Spinal cord (tissue), 9 donors: ENCODE measurements at regions not wholly inside any gene's neighbourhood (a gene's known extent, or its start where the extent isn't known, plus 50 kb on each side); places are given as distances from the start of the nearest gene placed in this dataset.
"Not testable (repeated sequence)": the region's sequence is repeated elsewhere in the genome, so short reads cannot be mapped to it uniquely, and the experiment has no call there.

ENCODE experiments used
- DNase-seq, 6 donors: peaks; one replicate each; pipeline versions ENCODE4 v3.0.0 to v3.0.0-alpha.2; 2013 to 2015; ENCODE audit warnings: low spot score in 6 of 6, low read depth in 4 of 6
- H3K27ac ChIP-seq: one replicate; pipeline ENCODE4 v1.5.1; 2013; ENCODE audit warnings: low read depth, low read length, control low read depth
- H3K27me3 ChIP-seq: one replicate; pipeline ENCODE4 v1.6.1; 2013; ENCODE audit warnings: low read length; ENCODE audit not compliant: control insufficient read depth, insufficient read depth
- H3K36me3 ChIP-seq: one replicate; pipeline ENCODE4 v1.6.1; 2013; ENCODE audit warnings: low read length; ENCODE audit not compliant: control insufficient read depth, insufficient read depth
- H3K4me1 ChIP-seq: one replicate; pipeline ENCODE4 v1.6.1; 2013; ENCODE audit warnings: low read length; ENCODE audit not compliant: control insufficient read depth, insufficient read depth
- H3K4me3 ChIP-seq: one replicate; pipeline ENCODE4 v1.5.1; 2013; ENCODE audit warnings: low read depth, low read length, control low read depth
- H3K9me3 ChIP-seq: one replicate; pipeline ENCODE4 v1.6.1; 2013; ENCODE audit warnings: low read length; ENCODE audit not compliant: control insufficient read depth, insufficient read depth
- WGBS: methylation state at CpG from one replicate; pipeline ENCODE4 v1.1.5; 2013; ENCODE audit warnings: missing lambda C conversion rate; ENCODE audit not compliant: insufficient coverage; 5-methylcytosine and 5-hydroxymethylcytosine counted together
- donor health status: healthy.

GRCh38 chr18:71329114-71329513, 1040.3 kb downstream of the SOCS6 start:
- Histone ChIP-seq H3K27me3 (no peaks in the 10 kb centered on the region), H3K4me1 (no peaks in the 10 kb centered on the region), H3K27ac (no peak overlapping the region), H3K9me3 (no peaks in the 10 kb centered on the region), H3K36me3 (no peaks in the 10 kb centered on the region), H3K4me3 (no peak overlapping the region)
- peak in 1 of 6 donors; percentile 74 for DNase-seq
- no CpG with 5 or more reads among the region's 3 CpGs for WGBS

DNA sequence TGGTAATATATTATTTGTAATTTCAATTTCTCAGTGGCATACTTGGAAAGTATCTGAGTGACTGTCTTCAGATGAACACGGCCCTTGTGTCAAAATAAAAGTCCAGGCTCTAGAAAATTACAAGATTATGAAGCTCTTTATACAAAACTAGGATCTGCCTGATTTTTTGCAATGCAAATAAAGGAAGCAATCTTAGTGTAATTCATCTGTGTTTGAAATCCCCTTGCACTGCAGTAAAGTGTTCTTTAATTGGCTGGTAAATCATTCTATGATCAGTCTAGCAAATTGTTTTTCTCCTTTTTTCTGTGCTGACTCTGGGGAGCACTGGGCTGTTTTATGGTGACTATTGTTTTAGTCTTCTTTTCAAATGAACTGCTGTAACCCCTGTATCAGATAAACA, 1039.0 kb downstream of the SOCS6 start:
- Histone ChIP-seq H3K27ac (no peak overlapping the region), H3K9me3 (no peaks in the 10 kb centered on the region), H3K4me1 (no peaks in the 10 kb centered on the region), H3K4me3 (no peak overlapping the region), H3K27me3 (no peaks in the 10 kb centered on the region), H3K36me3 (no peaks in the 10 kb centered on the region)
- DNase-seq, result peak in 2 of 6 donors; percentile 55 to 79
- no CpG with 5 or more reads among the region's 1 CpG for WGBS

DNA sequence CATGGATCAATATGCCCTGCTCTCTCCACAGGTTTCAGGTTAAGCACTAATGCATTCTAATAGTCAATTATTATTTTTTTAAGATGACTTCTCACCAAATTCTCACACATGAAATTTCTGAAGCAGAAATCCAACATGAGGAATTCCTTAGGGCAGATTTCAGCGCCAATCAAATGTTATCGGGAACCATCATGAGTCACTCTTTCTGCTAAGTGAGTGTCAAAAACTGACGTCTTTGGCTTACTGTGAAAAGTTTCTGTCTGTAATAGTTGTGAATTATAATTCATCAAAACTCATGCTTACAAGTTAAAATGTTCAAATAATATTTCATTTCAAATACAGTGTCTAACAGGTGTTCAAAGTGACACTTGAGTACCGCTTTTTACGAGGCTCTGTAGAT, 1038.6 kb downstream of the SOCS6 start:
- DNase-seq, result no peak
- H3K4me3 ChIP-seq, result no peak overlapping the region
- H3K4me1 ChIP-seq, result no peaks in the 10 kb centered on the region
- no CpG with 5 or more reads among the region's 5 CpGs for WGBS
- no peaks in the 10 kb centered on the region for H3K9me3 ChIP-seq
- no peaks in the 10 kb centered on the region for H3K27me3 ChIP-seq
- H3K36me3 ChIP-seq, result no peaks in the 10 kb centered on the region
- no peak overlapping the region for H3K27ac ChIP-seq

DNA sequence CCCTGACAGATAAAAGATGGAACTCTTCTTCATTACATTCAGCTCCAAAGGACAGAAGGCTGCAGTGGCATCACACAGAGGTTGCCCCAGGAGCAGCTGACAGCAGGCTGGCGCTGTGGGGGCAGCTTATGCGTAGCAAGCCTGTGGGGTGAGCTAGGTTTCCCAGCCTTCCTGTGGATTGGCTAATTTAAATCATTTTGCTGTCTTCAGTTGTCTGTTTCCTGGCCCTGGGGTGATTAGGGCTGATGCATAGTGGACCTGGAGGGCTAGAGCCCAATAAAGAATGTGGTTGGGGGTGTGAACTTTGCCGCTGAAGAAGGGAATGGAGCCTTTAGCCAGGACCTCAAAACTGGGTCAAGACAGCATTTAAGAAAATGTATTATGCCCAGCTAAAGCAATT, 1038.0 kb downstream of the SOCS6 start:
- Histone ChIP-seq H3K27ac (no peak overlapping the region), H3K4me3 (no peak overlapping the region), H3K36me3 (no peaks in the 10 kb centered on the region), H3K27me3 (no peaks in the 10 kb centered on the region), H3K4me1 (no peaks in the 10 kb centered on the region), H3K9me3 (no peaks in the 10 kb centered on the region)
- DNase-seq, result no peak
- WGBS, result 79% methylated on average over 2 of the region's 3 CpGs

- Histone ChIP-seq H3K27ac (no peak overlapping the region), H3K9me3 (no peaks in the 10 kb centered on the region), H3K36me3 (no peaks in the 10 kb centered on the region), H3K4me3 (no peak overlapping the region), H3K4me1 (no peaks in the 10 kb centered on the region), H3K27me3 (no peaks in the 10 kb centered on the region)
- DNase-seq, result no peak
- 60% methylated on average over 1 of the region's 1 CpG for WGBS
These were observed 1035.5 kb downstream of the SOCS6 start for GRCh38 chr18:71324356-71324755.

GRCh38 chr18:71322201-71322600, 1033.4 kb downstream of the SOCS6 start:
- peak in 1 of 6 donors; percentile 12 for DNase-seq
- Histone ChIP-seq H3K9me3 (no peaks in the 10 kb centered on the region), H3K27me3 (no peaks in the 10 kb centered on the region), H3K4me1 (no peaks in the 10 kb centered on the region), H3K27ac (no peak overlapping the region), H3K36me3 (no peaks in the 10 kb centered on the region), H3K4me3 (no peak overlapping the region)
- WGBS, result no CpG with 5 or more reads among the region's 3 CpGs

GRCh38 chr18:71321319-71321718, 1032.5 kb downstream of the SOCS6 start:
- 100% methylated on average over 2 of the region's 3 CpGs for WGBS
- DNase-seq, result no peak
- H3K27me3 ChIP-seq, result no peaks in the 10 kb centered on the region
- H3K4me1 ChIP-seq, result no peaks in the 10 kb centered on the region
- no peak overlapping the region for H3K4me3 ChIP-seq
- no peaks in the 10 kb centered on the region for H3K9me3 ChIP-seq
- H3K36me3 ChIP-seq, result no peaks in the 10 kb centered on the region
- no peak overlapping the region for H3K27ac ChIP-seq

GRCh38 chr18:71304856-71305255, 1016.0 kb downstream of the SOCS6 start:
- H3K9me3 ChIP-seq, result no peaks in the 10 kb centered on the region
- DNase-seq, result no peak
- H3K27ac ChIP-seq, result no peak overlapping the region
- no peak overlapping the region for H3K4me3 ChIP-seq
- H3K27me3 ChIP-seq, result no peaks in the 10 kb centered on the region
- no peaks in the 10 kb centered on the region for H3K4me1 ChIP-seq
- WGBS, result 40% methylated on average over 1 of the region's 2 CpGs
- no peaks in the 10 kb centered on the region for H3K36me3 ChIP-seq

DNA sequence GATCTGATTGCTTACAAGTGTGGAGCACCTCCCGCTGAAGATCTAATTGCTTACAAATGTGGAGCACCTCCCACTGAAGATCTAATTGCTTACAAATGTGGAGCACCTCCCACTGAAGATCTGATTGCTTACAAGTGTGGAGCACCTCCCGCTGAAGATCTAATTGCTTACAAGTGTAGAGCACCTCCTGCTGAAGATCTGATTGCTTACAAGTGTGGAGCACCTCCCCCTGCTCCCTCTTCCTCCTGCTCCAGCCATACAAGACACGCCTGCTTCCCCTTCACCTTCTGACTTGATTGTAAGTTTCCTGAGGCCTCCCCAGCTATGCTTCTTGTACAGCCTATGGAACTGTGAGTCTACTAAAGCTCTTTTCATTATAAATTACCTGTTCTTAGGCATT, 1014.9 kb downstream of the SOCS6 start:
- not testable (repeated sequence) for H3K27ac ChIP-seq, H3K4me1 ChIP-seq, H3K9me3 ChIP-seq, H3K4me3 ChIP-seq, H3K27me3 ChIP-seq, DNase-seq, H3K36me3 ChIP-seq
- 66% methylated on average over 2 of the region's 3 CpGs for WGBS

DNA sequence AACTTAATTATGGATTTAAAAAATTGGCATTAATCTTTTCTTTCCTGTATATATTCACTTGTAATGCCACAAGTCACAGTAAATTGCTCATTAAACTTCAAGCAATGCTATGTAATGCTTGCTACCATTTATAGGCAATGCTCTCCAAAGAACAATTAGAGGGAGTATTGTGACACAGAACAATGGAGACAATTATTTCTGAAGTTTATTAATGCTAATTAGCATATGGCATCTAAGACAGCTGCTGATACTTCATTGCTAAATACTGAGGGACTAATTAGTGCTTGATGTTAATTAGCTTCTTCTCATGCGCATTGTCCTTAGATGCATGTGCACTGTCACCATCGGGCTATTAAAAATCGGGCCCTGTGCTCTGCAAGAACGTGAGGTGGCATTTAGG, 1012.8 kb downstream of the SOCS6 start:
- Histone ChIP-seq H3K4me3 (no peak overlapping the region), H3K27ac (no peak overlapping the region), H3K27me3 (no peaks in the 10 kb centered on the region), H3K36me3 (no peaks in the 10 kb centered on the region), H3K4me1 (no peaks in the 10 kb centered on the region), H3K9me3 (no peaks in the 10 kb centered on the region)
- DNase-seq, result peak in 3 of 6 donors; percentile 14 to 85 (median 51)
- WGBS, result no CpG with 5 or more reads among the region's 4 CpGs
